ENCODE measurements at regions not wholly inside any gene's neighbourhood (a gene's known extent, or its start where the extent isn't known, plus 50 kb on each side); places are given as distances from the start of the nearest gene placed in this dataset.

DNA sequence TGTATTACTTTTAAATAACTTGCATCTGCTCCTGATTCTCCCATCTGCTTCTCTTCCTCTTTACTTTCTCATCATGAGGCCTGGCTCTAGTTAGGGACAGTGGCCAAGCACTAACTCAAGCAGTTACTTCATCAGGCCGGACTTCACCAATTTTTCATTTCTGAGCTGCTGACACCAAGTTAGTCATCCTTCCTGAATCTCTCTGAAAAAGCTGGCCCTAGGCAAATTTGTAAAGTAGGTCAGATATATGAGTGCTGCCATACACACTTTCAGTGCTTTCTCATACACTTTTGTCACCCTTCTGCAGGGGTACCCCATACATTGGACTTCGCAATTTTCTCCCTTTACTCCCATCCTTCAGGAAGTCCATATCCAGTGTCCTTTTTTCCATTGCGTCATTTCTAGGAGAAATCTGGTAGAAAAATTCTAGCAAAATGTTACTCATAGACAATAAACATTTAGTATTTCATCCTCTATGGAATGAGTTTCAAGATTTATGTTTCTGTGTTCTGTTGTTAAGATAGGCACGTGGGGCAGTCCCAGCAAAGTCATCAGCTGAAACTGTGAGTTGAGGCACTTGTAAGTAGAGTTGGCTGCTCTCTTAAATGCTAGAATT lies 276.8 kb upstream of the TMPO start:
- TF ChIP-seq, protein P1, sequence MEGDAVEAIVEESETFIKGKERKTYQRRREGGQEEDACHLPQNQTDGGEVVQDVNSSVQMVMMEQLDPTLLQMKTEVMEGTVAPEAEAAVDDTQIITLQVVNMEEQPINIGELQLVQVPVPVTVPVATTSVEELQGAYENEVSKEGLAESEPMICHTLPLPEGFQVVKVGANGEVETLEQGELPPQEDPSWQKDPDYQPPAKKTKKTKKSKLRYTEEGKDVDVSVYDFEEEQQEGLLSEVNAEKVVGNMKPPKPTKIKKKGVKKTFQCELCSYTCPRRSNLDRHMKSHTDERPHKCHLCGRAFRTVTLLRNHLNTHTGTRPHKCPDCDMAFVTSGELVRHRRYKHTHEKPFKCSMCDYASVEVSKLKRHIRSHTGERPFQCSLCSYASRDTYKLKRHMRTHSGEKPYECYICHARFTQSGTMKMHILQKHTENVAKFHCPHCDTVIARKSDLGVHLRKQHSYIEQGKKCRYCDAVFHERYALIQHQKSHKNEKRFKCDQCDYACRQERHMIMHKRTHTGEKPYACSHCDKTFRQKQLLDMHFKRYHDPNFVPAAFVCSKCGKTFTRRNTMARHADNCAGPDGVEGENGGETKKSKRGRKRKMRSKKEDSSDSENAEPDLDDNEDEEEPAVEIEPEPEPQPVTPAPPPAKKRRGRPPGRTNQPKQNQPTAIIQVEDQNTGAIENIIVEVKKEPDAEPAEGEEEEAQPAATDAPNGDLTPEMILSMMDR (IDR thresholded peaks at IDR 0.05; ENCODE audit: low read length): no peak
- TF ChIP-seq EZH2 (IDR thresholded peaks at IDR 0.05; ENCODE audit: borderline replicate concordance, low read length): no peak
